ENCODE measurements at regions not wholly inside any gene's neighbourhood (a gene's known extent, or its start where the extent isn't known, plus 50 kb on each side); places are given as distances from the start of the nearest gene placed in this dataset.

DNA sequence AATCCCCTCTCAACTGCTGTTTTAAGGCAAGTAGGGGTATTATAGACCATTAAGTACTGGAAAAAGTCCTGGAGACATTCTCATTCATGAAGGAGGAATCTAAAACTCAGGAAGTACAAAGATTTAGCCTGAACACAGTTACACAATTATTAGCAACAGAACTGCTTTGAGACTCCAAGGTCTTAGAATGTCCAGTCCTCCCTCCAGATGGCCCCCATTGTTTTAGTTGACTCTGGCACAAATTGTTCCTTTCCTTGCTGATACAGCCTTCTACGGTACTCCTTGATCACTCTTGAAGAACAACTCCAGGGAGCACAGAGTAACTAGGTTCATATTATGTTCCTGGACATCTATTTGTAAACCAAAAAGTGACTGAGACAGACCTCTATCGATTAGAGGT is 210.1 kb upstream of the RND3 start:
- no peaks in the 10 kb centered on the region for H3K4me1 ChIP-seq (ENCODE audit: control insufficient read depth, insufficient read depth, low read length)
- in situ Hi-C loops (cut with HindIII; ENCODE audit: low pct_unique_long_range_greater_than_20kb, low sequenced_read_pairs): no loop called here

DNA sequence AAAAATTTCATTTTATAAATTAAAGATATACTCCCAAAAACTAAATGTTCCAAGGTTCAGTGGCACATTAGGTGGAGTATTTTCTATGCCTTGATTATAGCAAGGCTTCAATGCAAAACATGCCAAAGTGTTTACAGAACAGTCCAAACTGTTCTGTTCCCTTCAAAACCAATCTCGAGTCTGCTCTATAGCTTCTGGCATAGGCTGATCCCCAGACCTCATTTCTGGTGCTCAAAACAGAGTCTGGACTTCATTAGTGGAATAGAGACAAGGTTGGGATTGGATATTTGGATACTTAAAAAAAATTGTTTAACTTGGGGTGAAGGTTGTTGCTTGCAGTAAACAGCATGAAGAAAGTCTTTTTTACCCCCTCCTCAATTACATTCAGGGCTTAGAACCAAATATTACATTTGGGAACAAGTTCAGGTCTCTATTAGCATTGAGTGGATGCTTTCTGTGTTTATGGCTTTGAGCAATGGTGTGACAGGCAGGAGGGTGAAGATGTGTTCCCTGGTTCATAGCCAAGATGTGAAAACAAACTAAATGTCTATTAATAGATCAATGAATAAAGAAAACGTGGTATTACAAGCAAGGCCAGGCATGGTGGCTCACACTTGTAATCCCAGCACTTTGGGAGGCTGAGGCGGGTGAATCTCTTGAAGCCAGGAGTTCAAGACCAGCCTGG is 208.1 kb upstream of the RND3 start:
- no TSS peak for BruUV-seq (replicated peaks)
- H3K9me3 ChIP-seq (ENCODE audit: control insufficient read depth, insufficient read depth, low read depth, low read length): no peaks in the 10 kb centered on the region
- H3K27ac ChIP-seq (ENCODE audit: low read length): no peak overlapping the region
- no peaks in the 10 kb centered on the region for H3K36me3 ChIP-seq (ENCODE audit: control insufficient read depth, insufficient read depth, low read length)
- DNase-seq (ENCODE audit: low read depth, low spot score) (no peak), ATAC-seq (no peak)
- intact Hi-C loops (cut with micrococcal nuclease; ENCODE audit: unreplicated experiment) (no loop called here), in situ Hi-C loops (cut with HindIII; ENCODE audit: low pct_unique_long_range_greater_than_20kb, low sequenced_read_pairs) (no loop called here)
- TF ChIP-seq POLR2AphosphoS5 (IDR thresholded peaks at IDR 0.05; ENCODE audit: low read depth, low read length): no peak
- TF ChIP-seq, protein P1, sequence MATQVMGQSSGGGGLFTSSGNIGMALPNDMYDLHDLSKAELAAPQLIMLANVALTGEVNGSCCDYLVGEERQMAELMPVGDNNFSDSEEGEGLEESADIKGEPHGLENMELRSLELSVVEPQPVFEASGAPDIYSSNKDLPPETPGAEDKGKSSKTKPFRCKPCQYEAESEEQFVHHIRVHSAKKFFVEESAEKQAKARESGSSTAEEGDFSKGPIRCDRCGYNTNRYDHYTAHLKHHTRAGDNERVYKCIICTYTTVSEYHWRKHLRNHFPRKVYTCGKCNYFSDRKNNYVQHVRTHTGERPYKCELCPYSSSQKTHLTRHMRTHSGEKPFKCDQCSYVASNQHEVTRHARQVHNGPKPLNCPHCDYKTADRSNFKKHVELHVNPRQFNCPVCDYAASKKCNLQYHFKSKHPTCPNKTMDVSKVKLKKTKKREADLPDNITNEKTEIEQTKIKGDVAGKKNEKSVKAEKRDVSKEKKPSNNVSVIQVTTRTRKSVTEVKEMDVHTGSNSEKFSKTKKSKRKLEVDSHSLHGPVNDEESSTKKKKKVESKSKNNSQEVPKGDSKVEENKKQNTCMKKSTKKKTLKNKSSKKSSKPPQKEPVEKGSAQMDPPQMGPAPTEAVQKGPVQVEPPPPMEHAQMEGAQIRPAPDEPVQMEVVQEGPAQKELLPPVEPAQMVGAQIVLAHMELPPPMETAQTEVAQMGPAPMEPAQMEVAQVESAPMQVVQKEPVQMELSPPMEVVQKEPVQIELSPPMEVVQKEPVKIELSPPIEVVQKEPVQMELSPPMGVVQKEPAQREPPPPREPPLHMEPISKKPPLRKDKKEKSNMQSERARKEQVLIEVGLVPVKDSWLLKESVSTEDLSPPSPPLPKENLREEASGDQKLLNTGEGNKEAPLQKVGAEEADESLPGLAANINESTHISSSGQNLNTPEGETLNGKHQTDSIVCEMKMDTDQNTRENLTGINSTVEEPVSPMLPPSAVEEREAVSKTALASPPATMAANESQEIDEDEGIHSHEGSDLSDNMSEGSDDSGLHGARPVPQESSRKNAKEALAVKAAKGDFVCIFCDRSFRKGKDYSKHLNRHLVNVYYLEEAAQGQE (IDR thresholded peaks at IDR 0.05; ENCODE audit: insufficient read depth in 1 of 2, low read depth in 2 of 2, low read length in 1 of 2): no peak
- TF ChIP-seq CTCF (IDR thresholded peaks at IDR 0.05): no peak
- no peak for TF ChIP-seq TCF7L2 (IDR thresholded peaks at IDR 0.05; ENCODE audit: low read depth, low read length)
- no peak for TF ChIP-seq SIN3A (IDR thresholded peaks at IDR 0.05; ENCODE audit: borderline replicate concordance, insufficient read depth, low read depth, low read length)
- POLR2A ChIA-PET: interaction anchor here (0.6 kb wide), 2 partner anchors 54 to 69 kb away, joined by 3 read pairs; no protein-coding TSS in a partner anchor
- no peaks in the 10 kb centered on the region for H3K27me3 ChIP-seq (ENCODE audit: control insufficient read depth, insufficient read depth, low read length)
- H3K4me3 ChIP-seq (ENCODE audit: low read depth in 2 of 2, low read length in 2 of 2): no peak overlapping the region
- CTCF ChIA-PET: no interaction called here
- no peaks in the 10 kb centered on the region for H3K4me1 ChIP-seq (ENCODE audit: control insufficient read depth, insufficient read depth, low read length)

More for the DNA sequence above, 210.1 kb upstream of the RND3 start:
- Histone ChIP-seq H3K27ac (ENCODE audit: low read length) (no peak overlapping the region), H3K9me3 (ENCODE audit: control insufficient read depth, insufficient read depth, low read depth, low read length) (no peaks in the 10 kb centered on the region), H3K36me3 (ENCODE audit: control insufficient read depth, insufficient read depth, low read length) (no peaks in the 10 kb centered on the region), H3K27me3 (ENCODE audit: control insufficient read depth, insufficient read depth, low read length) (no peaks in the 10 kb centered on the region), H3K4me3 (ENCODE audit: low read depth in 2 of 2, low read length in 2 of 2) (no peak overlapping the region)
- POLR2A ChIA-PET: no interaction called here
- BruUV-seq (replicated peaks): no TSS peak
- no peak for TF ChIP-seq SIN3A (IDR thresholded peaks at IDR 0.05; ENCODE audit: borderline replicate concordance, insufficient read depth, low read depth, low read length)
- DNase-seq (ENCODE audit: low read depth, low spot score): no peak
- CTCF ChIA-PET: no interaction called here
- ATAC-seq: no peak
- intact Hi-C loops (cut with micrococcal nuclease; ENCODE audit: unreplicated experiment): no loop called here

DNA sequence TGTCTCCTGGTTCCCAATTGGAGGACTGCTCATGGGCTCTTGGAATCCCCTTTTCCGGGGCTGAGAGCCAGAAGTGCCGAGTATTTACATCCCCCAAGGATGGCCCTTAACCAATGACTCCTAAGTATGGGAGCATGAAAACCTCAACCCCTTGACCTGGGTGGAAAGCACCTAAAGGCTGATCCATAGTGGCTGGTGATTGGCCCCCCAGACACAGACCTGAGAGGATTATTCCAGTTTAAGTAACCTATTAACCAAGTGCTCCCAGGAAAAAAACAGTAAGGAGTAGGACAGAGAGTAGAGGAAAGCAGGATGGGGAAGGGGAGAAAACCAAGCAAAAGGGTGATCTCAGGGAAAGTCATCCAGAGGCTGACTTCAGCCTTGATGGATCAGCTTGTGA is 206.1 kb upstream of the RND3 start:
- intact Hi-C loops (cut with micrococcal nuclease; ENCODE audit: unreplicated experiment): no loop called here
- DNase-seq (ENCODE audit: low read depth, low spot score) (no peak), ATAC-seq (no peak)
- BruUV-seq (replicated peaks): no TSS peak
- in situ Hi-C loops (cut with HindIII; ENCODE audit: low pct_unique_long_range_greater_than_20kb, low sequenced_read_pairs): no loop called here
- H3K4me3 ChIP-seq (ENCODE audit: low read depth in 2 of 2, low read length in 2 of 2): no peak overlapping the region
- H3K27ac ChIP-seq (ENCODE audit: low read length): no peak overlapping the region
- H3K27me3 ChIP-seq (ENCODE audit: control insufficient read depth, insufficient read depth, low read length): no peaks in the 10 kb centered on the region
- no peak for TF ChIP-seq TCF7L2 (IDR thresholded peaks at IDR 0.05; ENCODE audit: low read depth, low read length)
- ChIA-PET POLR2A (no interaction called here), CTCF (no interaction called here)
- H3K4me1 ChIP-seq (ENCODE audit: control insufficient read depth, insufficient read depth, low read length): no peaks in the 10 kb centered on the region
- H3K9me3 ChIP-seq (ENCODE audit: control insufficient read depth, insufficient read depth, low read depth, low read length): no peaks in the 10 kb centered on the region
- no peaks in the 10 kb centered on the region for H3K36me3 ChIP-seq (ENCODE audit: control insufficient read depth, insufficient read depth, low read length)
